ENCODE measurements at regions not wholly inside any gene's neighbourhood (a gene's known extent, or its start where the extent isn't known, plus 50 kb on each side); places are given as distances from the start of the nearest gene placed in this dataset.

DNA sequence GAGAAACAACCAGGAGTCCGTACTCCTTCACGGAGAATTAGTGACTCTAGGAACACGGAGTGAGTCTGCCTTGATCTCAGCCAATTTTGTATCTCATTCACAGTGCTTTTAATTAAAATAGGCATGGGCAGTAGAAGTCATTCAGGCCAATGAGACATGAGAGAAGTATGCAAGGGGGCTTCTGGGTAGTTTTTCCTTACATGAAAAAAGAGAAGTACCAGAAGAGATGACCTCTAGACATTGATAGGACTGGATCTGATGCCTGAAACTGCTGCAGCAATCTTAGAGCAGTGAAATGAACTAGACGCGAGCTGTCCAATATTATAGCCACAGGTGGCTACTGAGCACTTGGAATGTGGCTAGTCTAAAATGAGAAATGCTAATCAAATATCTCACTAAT lies 187.7 kb upstream of the TLE4 start:
- no peak overlapping the region for H3K4me3 ChIP-seq
- H3K9me3 ChIP-seq = peaks cover 0 to 3% (median 0%) of the 10 kb centered on the region in 3 donors
- no peaks in the 10 kb centered on the region for H3K4me1 ChIP-seq
- no peaks in the 10 kb centered on the region for H3K27me3 ChIP-seq
- DNase-seq = no peak
- intact Hi-C loops (cut with DNase I; ENCODE audit: low total_unique reads) = no loop called here
- TF ChIP-seq, protein P1, sequence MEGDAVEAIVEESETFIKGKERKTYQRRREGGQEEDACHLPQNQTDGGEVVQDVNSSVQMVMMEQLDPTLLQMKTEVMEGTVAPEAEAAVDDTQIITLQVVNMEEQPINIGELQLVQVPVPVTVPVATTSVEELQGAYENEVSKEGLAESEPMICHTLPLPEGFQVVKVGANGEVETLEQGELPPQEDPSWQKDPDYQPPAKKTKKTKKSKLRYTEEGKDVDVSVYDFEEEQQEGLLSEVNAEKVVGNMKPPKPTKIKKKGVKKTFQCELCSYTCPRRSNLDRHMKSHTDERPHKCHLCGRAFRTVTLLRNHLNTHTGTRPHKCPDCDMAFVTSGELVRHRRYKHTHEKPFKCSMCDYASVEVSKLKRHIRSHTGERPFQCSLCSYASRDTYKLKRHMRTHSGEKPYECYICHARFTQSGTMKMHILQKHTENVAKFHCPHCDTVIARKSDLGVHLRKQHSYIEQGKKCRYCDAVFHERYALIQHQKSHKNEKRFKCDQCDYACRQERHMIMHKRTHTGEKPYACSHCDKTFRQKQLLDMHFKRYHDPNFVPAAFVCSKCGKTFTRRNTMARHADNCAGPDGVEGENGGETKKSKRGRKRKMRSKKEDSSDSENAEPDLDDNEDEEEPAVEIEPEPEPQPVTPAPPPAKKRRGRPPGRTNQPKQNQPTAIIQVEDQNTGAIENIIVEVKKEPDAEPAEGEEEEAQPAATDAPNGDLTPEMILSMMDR (IDR thresholded peaks at IDR 0.05) = no peak
- no peaks in the 10 kb centered on the region for H3K36me3 ChIP-seq
- no peak overlapping the region for H3K27ac ChIP-seq

DNA sequence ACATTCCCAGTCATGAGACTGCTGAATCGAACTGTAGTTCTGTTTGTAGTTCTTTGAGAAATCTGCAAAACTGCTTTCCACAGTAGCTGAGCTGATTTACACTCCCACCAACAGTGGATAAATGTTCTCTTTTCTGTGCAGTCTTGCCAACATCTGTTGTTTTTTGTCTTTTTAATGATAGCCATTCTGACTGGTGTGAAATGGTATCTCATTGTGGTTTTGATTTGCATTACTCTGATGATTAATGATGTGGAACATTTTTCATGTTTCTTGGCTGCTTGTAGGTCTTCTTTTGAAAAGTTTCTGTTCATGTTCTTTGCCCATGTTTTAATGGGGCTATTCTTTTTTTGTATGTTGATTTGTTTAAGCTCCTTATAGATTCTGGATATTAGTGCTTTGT lies 187.3 kb upstream of the TLE4 start:
- intact Hi-C loops (cut with DNase I; ENCODE audit: low total_unique reads) = no loop called here
- H3K27ac ChIP-seq = no peak overlapping the region
- no peaks in the 10 kb centered on the region for H3K4me1 ChIP-seq
- TF ChIP-seq, protein P1 (IDR thresholded peaks at IDR 0.05) = no peak
- H3K27me3 ChIP-seq = no peaks in the 10 kb centered on the region
- DNase-seq = no peak
- no peak overlapping the region for H3K4me3 ChIP-seq
- H3K9me3 ChIP-seq = peaks cover 0 to 2% (median 0%) of the 10 kb centered on the region in 3 donors
- H3K36me3 ChIP-seq = no peaks in the 10 kb centered on the region

DNA sequence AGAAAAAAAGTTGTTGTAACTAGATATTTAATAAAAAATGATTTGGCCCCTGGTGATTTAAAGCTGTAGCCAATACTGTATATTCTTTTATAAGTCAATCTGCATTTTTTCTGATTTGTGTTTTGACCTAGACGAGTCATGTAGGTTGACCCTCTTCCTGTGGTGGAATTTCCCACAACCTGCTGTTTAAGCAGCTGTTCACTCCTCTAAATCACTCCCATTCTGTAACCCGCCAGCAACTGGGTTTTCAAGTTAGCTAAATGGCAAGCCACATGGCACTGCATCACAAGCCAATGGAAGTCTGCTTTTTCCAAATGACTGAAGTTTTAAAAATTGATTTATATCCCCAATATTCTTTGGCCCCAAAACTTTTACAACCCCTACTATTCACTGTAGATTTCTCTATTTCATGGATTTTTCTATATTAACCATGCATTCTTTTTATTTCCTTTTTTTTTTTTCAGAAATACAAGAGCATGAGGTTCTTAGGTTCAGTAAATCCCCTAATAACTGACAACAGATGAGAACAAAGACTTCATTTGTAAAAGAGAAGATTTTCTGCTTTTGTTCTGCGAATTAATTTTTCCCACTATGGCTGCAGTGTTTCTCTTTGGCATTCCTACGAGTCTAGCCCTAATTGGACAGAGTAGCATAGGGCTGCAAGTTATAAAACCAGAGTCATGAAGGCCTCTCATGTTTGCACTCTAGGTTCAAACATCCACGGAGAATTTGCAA lies 184.5 kb upstream of the TLE4 start:
- Histone ChIP-seq H3K4me3 (no peak overlapping the region), H3K36me3 (no peaks in the 10 kb centered on the region), H3K9me3 (no peaks in the 10 kb centered on the region), H3K27ac (no peak overlapping the region), H3K4me1 (no peaks in the 10 kb centered on the region), H3K27me3 (no peaks in the 10 kb centered on the region)
- TF ChIP-seq, protein P1 (IDR thresholded peaks at IDR 0.05) = no peak
- intact Hi-C loops (cut with DNase I; ENCODE audit: low total_unique reads) = no loop called here
- no peak for DNase-seq

DNA sequence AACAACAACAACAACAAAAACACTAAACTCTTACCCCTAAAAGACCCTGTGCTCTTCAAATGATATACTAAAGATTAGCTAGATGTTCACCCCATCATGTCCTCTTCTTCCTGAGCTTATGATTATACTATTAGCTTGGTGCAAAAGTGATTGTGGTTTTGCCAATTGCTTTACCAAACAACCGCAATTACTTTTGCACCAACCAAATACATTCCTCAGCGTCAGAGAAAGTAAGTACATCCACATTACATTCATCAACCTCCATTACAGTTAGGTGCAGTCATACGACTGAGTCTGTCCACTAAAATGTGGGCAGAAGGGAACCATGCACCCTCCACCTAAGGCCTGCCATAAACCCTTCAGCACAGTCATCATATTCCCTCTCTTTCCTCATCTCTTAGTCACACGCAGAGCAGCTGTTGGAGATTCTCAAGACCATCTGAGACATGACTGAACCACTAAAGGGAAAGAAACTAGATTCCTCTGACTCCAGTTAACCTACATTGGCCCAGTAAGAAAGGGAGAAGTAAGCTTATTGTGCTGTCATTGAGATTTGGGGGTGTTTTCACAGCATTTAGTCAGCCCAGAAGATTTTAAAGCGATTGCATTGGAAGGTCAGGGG lies 181.6 kb upstream of the TLE4 start:
- DNase-seq = no peak
- no peak overlapping the region for H3K27ac ChIP-seq
- H3K4me1 ChIP-seq = no peaks in the 10 kb centered on the region
- TF ChIP-seq, protein P1 (IDR thresholded peaks at IDR 0.05) = no peak
- no peaks in the 10 kb centered on the region for H3K36me3 ChIP-seq
- no peaks in the 10 kb centered on the region for H3K9me3 ChIP-seq
- H3K27me3 ChIP-seq = no peaks in the 10 kb centered on the region
- intact Hi-C loops (cut with DNase I; ENCODE audit: low total_unique reads) = no loop called here
- no peak overlapping the region for H3K4me3 ChIP-seq

DNA sequence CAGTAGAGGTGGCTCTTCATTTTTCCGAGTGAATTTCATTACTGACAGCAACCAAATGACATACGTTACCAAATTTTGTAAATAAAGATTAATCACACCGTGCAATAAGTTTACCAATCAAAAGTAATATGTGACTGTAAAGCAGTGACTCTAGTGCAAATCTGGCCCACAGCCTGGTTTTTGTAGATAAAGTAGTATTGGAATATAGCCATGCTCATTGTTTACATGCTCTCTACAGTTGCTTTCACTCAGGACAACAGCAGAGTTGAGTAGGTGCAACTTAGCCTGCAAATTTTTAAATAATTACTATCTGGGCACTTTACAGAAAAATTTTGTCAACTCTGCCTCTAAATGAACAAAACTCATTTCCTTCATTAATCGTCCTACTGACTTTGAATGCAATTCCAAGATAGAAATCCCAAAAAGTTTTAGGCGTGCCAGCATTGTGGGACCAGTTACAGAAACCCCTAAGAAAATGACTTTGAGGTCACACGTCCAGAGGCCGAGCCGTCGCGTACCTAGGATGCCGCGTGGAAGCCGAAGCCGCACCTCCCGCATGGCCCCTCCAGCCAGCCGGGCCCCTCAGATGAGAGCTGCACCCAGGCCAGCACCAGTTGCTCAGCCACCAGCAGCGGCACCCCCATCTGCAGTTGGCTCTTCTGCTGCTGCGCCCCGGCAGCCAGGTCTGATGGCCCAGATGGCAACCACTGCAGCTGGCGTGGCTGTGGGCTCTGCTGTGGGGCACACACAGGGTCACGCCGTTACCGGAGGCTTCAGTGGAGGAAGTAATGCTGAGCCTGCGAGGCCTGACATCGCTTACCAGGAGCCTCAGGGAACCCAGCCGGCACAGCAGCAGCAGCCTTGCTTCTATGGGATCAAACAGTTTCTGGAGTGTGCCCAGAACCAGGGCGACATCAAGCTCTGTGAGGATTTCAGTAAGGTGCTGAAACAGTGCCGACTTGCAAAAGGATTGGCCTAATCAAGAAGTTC lies 180.7 kb upstream of the TLE4 start:
- Histone ChIP-seq H3K27ac (no peak overlapping the region), H3K9me3 (no peaks in the 10 kb centered on the region), H3K36me3 (no peaks in the 10 kb centered on the region), H3K27me3 (no peaks in the 10 kb centered on the region), H3K4me3 (no peak overlapping the region), H3K4me1 (no peaks in the 10 kb centered on the region)
- DNase-seq = no peak
- TF ChIP-seq, protein P1 (IDR thresholded peaks at IDR 0.05) = no peak
- intact Hi-C loops (cut with DNase I; ENCODE audit: low total_unique reads) = no loop called here
